GM12892 (cell line): ENCODE measurements at regions not wholly inside any gene's neighbourhood (a gene's known extent, or its start where the extent isn't known, plus 50 kb on each side); places are given as distances from the start of the nearest gene placed in this dataset.

ENCODE experiments used
- POLR2A ChIP-seq: IDR thresholded peaks from 2 replicates; pipeline ENCODE4 v1.6.1; 2011; ENCODE audit warnings: low read depth, low read length, control low read depth
- POLR2AphosphoS5 ChIP-seq: IDR thresholded peaks from 2 replicates; pipeline ENCODE4 v1.6.1; 2011; ENCODE audit warnings: low read depth, low read length, control low read depth
- TAF1 ChIP-seq: IDR thresholded peaks from 2 replicates; pipeline ENCODE4 v1.6.1; 2011; ENCODE audit warnings: low read depth, mild to moderate bottlenecking, control low read depth, low read length, borderline replicate concordance

DNA sequence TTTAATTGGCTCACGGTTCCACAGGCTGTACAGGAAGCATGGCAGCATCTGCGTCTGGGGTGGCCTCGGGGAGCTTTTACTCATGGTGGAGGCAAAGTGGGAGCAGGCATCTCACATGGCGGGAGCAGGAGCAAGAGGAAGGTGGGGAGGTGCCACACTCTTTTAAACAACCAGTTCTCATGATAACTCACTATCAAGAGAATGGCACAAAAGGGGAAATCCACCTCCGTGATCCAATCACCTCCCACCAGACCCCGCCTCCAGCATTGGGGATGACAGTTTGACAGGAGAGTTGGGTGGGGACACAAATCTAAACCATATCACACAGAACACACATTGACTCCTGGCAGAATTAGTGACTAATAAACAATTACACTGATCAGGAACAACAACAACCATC, 68.6 kb upstream of the ACKR3 start:
- TF ChIP-seq POLR2AphosphoS5 (no peak), POLR2A (no peak), TAF1 (no peak)
